SK-N-SH (cell line): ENCODE measurements at regions not wholly inside any gene's neighbourhood (a gene's known extent, or its start where the extent isn't known, plus 50 kb on each side); places are given as distances from the start of the nearest gene placed in this dataset.

Source experiments
- CTCF ChIP-seq: fragments of 200-600 bp; sonication (generic); IDR thresholded peaks from 2 replicates; pipeline ENCODE4 v1.6.1; 2017; ENCODE audit warnings: antibody characterized with exemption, mild to moderate bottlenecking, moderate library complexity
- EP300 ChIP-seq, 2 experiments: IDR thresholded peaks; 2 replicates each; pipeline versions ENCODE4 v1.4.0 to v1.6.1; 2012; ENCODE audit warnings: borderline replicate concordance in 1 of 2, low read depth in 1 of 2, low read length in 1 of 2
- MAX ChIP-seq: IDR thresholded peaks from 2 replicates; pipeline ENCODE4 v1.4.0; 2012; ENCODE audit warnings: low read depth

- TF ChIP-seq CTCF (no peak), MAX (peak; percentile 65), EP300 (IDR thresholded peaks at IDR 0.05; ENCODE audit: borderline replicate concordance in 1 of 2, low read depth in 1 of 2, low read length in 1 of 2) (no peak)
These were observed 312.5 kb downstream of the ACTL7B start for GRCh38 chr9:108543251-108543778.
